ENCODE measurements at regions not wholly inside any gene's neighbourhood (a gene's known extent, or its start where the extent isn't known, plus 50 kb on each side); places are given as distances from the start of the nearest gene placed in this dataset.

DNA sequence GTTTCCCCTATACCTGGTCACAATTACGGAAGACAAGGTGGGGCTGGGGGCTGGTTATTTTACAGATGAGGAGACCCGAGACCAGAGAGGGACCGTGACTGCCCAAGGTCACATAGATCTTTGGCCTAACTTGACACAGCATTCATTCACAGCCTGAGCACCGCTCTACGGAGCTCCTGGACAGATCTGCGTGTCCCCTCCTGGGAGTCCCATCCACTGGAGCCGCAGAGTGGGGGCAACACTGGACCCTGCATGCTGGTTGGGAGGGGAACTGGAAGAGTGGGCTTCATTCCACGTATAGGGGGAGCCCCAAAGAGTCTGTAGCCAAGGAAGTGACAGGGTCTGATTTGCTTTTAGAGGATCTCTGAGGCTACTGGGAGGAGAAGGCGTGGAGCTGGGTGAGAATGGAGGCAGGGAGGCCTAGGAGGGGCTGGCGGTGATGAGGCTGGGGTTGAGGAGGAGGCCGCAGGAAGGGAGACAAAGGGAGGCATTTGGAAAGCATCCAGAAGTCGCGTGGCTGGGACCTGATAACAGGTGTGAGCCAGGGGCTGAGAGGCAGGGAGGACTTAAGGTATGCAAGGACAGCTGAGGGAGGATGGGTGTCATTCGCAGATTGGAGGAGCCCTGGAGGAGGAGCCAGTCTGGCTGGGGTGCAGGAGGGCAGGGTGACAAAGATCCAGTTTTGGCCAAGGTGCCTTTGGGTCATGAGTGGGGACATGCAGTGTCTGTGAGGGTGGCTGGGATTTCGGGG, 64.3 kb upstream of the IER5L start:
- TF ChIP-seq CTCF (IDR thresholded peaks at IDR 0.05): no peak
- no peak for DNase-seq
- H3K4me1 ChIP-seq: no peaks in the 10 kb centered on the region
- H3K9me3 ChIP-seq: no peaks in the 10 kb centered on the region
- no peaks in the 10 kb centered on the region for H3K36me3 ChIP-seq
- no peak overlapping the region for H3K27ac ChIP-seq
- intact Hi-C loops (cut with DNase I): no loop called here
- no peaks in the 10 kb centered on the region for H3K27me3 ChIP-seq
- no peak overlapping the region for H3K4me3 ChIP-seq
- H3K9ac ChIP-seq (ENCODE audit: low read depth in 2 of 2, low read length in 2 of 2): no peak overlapping the region

DNA sequence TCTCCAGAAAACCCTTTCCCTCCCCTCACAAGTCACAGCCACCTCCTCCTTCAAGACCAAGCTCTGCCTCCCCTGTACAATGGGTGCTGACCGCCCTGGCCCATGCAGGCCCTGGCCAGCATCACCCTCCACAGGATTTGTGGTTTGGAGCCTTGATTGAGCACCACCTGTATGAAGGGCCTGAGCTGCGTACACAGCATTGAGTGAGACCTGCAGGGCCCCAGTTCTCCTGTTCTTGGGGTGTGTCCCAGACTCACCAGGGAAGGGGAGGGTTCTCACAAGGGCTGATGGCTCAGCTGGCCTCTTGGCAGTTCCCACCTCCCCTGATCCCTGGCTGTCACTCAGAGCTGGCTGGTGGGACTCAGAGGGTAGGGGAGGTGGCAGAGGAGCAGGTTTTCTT, 63.7 kb upstream of the IER5L start:
- no peaks in the 10 kb centered on the region for H3K36me3 ChIP-seq
- TF ChIP-seq CTCF (IDR thresholded peaks at IDR 0.05): no peak
- no peaks in the 10 kb centered on the region for H3K9me3 ChIP-seq
- H3K4me1 ChIP-seq: no peaks in the 10 kb centered on the region
- H3K27ac ChIP-seq: no peak overlapping the region
- intact Hi-C loops (cut with DNase I): no loop called here
- H3K27me3 ChIP-seq: no peaks in the 10 kb centered on the region
- no peak overlapping the region for H3K4me3 ChIP-seq
- no peak overlapping the region for H3K9ac ChIP-seq (ENCODE audit: low read depth in 2 of 2, low read length in 2 of 2)
- no peak for DNase-seq

DNA sequence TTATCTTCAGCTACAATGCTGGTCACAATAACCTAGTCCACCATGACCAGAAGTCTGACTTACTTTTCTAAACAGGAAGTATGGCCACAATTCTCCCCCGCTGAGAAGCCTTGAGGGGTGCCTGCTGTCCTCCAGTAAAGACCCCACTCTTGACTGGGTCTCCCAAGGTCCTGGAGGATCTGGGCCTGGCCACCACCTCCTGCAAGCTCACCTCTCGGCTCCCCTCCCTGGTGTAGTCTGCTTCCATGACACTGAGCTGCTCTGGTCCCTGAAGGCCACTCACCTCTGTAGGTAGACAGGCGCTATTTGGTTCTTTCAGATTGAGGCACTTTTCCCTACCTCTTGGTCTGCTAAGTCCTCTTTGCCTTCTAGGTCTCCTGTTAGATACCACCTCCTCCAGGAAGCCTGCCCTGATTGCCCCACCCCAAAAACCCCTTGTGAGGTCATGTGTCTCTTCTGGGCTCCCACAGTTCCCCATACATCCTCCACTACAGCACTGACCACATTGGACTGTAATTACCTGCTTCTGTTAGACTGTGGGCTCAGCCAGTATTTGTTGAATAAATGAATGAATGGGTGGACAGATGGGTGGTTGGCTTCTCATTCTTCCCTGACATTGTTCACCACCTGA, 62.6 kb upstream of the IER5L start:
- H3K36me3 ChIP-seq: no peaks in the 10 kb centered on the region
- no peaks in the 10 kb centered on the region for H3K9me3 ChIP-seq
- no peak for TF ChIP-seq CTCF (IDR thresholded peaks at IDR 0.05)
- no peaks in the 10 kb centered on the region for H3K4me1 ChIP-seq
- DNase-seq: no peak
- no peak overlapping the region for H3K27ac ChIP-seq
- no peak overlapping the region for H3K4me3 ChIP-seq
- no peaks in the 10 kb centered on the region for H3K27me3 ChIP-seq
- intact Hi-C loops (cut with DNase I): no loop called here
- H3K9ac ChIP-seq (ENCODE audit: low read depth in 2 of 2, low read length in 2 of 2): no peak overlapping the region

DNA sequence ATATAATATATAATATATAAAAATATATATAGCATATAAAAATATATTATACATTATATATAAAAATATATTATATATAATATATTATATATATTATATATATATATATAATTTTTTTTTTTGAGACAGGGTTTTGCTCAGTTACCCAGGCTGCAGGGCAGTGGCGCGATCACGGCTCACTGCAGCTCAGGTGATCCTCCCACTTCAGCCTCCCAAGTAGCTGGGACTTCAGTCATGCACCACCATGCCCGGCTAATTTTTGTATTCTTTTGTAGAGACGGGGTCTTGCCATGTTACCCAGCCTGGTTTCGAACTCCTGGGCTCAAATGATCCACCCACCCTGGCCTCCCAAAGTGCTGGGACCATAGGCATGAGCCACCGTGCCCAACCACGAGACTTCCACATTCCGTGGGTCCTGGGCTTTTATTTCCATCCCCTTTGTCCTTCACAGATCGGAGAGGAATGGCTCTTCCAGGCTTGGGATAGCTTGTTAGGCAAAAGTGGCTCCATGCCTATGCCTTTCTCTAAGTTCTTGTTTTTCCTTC, 62.0 kb upstream of the IER5L start:
- no peak for TF ChIP-seq CTCF (IDR thresholded peaks at IDR 0.05)
- Histone ChIP-seq H3K27ac (no peak overlapping the region), H3K27me3 (no peaks in the 10 kb centered on the region), H3K36me3 (no peaks in the 10 kb centered on the region), H3K4me3 (no peak overlapping the region), H3K4me1 (no peaks in the 10 kb centered on the region), H3K9me3 (no peaks in the 10 kb centered on the region), H3K9ac (ENCODE audit: low read depth in 2 of 2, low read length in 2 of 2) (no peak overlapping the region)
- DNase-seq: no peak
- intact Hi-C loops (cut with DNase I): no loop called here

GRCh38 chr9:129237803-129238202, 59.7 kb upstream of the IER5L start:
- no peak for TF ChIP-seq CTCF (IDR thresholded peaks at IDR 0.05)
- Histone ChIP-seq H3K9ac (ENCODE audit: low read depth in 2 of 2, low read length in 2 of 2) (no peak overlapping the region), H3K4me1 (no peaks in the 10 kb centered on the region), H3K4me3 (no peak overlapping the region), H3K9me3 (no peaks in the 10 kb centered on the region), H3K27ac (no peak overlapping the region), H3K36me3 (no peaks in the 10 kb centered on the region), H3K27me3 (no peaks in the 10 kb centered on the region)
- intact Hi-C loops (cut with DNase I): no loop called here
- no peak for DNase-seq

Data from colonic mucosa (tissue), 4 donors.